Smooth muscle cell (in vitro differentiated cells): ENCODE measurements at regions not wholly inside any gene's neighbourhood (a gene's known extent, or its start where the extent isn't known, plus 50 kb on each side); places are given as distances from the start of the nearest gene placed in this dataset.

ENCODE experiments used
- DNase-seq: peaks from one replicate; lab custom pipeline; 2025; ENCODE audit not compliant: unreplicated experiment; lab: John Stamatoyannopoulos, UW
- H2AFZ ChIP-seq: fragments of 200-600 bp; sonication (generic); 2 replicates; pipeline ENCODE4 v1.6.0; 2016; ENCODE audit warnings: antibody characterized with exemption, low read depth, mild to moderate bottlenecking
- H3F3A ChIP-seq: fragments of 200-600 bp; sonication (generic); 2 replicates; pipeline ENCODE4 v1.6.0; 2017; ENCODE audit warnings: antibody characterized with exemption, low read depth
- H3K27ac ChIP-seq: fragments of 200-600 bp; sonication (generic); 2 replicates; pipeline ENCODE4 v1.5.1; 2016; ENCODE audit warnings: low read depth, mild to moderate bottlenecking
- H3K27me3 ChIP-seq: fragments of 200-600 bp; sonication (generic); 2 replicates; pipeline ENCODE4 v1.6.1; 2016; ENCODE audit warnings: low read depth, mild to moderate bottlenecking
- H3K36me3 ChIP-seq: fragments of 200-600 bp; sonication (generic); 2 replicates; pipeline ENCODE4 v1.5.1; 2016; ENCODE audit warnings: low read depth
- H3K4me1 ChIP-seq: fragments of 200-600 bp; sonication (generic); 2 replicates; pipeline ENCODE4 v1.5.1; 2016; ENCODE audit warnings: low read depth
- H3K4me2 ChIP-seq: fragments of 200-600 bp; sonication (generic); 2 replicates; pipeline ENCODE4 v1.6.0; 2016; ENCODE audit warnings: mild to moderate bottlenecking
- H3K4me3 ChIP-seq: fragments of 200-600 bp; sonication (generic); 2 replicates; pipeline ENCODE4 v1.5.1; 2016; ENCODE audit warnings: mild to moderate bottlenecking
- H3K79me2 ChIP-seq: fragments of 200-600 bp; sonication (generic); 2 replicates; pipeline ENCODE4 v1.6.0; 2016; ENCODE audit warnings: low read depth, mild to moderate bottlenecking
- H3K9ac ChIP-seq: fragments of 200-600 bp; sonication (generic); 2 replicates; pipeline ENCODE4 v1.6.0; 2016; ENCODE audit warnings: low read depth
- H3K9me3 ChIP-seq: fragments of 200-600 bp; sonication (generic); replicated peaks from 2 replicates; pipeline ENCODE4 v1.5.1; 2016; ENCODE audit warnings: low read depth
- H4K20me1 ChIP-seq: fragments of 200-600 bp; sonication (generic); 2 replicates; pipeline ENCODE4 v1.6.0; 2016; ENCODE audit warnings: low read depth
- whole genome bisulfite sequencing: methylation state at CpG from one replicate; pipeline ENCODE4 v1.1.7; 2016; ENCODE audit warnings: low lambda C conversion rate; 5-methylcytosine and 5-hydroxymethylcytosine counted together
- TF ChIP-seq, protein P1 (sequence below): fragments of 200-600 bp; sonication (generic); IDR thresholded peaks from 2 replicates; pipeline ENCODE4 v1.5.1; 2017; ENCODE audit warnings: borderline replicate concordance, mild to moderate bottlenecking, antibody characterized with exemption; ENCODE audit not compliant: insufficient read depth, poor library complexity, severe bottlenecking

DNA sequence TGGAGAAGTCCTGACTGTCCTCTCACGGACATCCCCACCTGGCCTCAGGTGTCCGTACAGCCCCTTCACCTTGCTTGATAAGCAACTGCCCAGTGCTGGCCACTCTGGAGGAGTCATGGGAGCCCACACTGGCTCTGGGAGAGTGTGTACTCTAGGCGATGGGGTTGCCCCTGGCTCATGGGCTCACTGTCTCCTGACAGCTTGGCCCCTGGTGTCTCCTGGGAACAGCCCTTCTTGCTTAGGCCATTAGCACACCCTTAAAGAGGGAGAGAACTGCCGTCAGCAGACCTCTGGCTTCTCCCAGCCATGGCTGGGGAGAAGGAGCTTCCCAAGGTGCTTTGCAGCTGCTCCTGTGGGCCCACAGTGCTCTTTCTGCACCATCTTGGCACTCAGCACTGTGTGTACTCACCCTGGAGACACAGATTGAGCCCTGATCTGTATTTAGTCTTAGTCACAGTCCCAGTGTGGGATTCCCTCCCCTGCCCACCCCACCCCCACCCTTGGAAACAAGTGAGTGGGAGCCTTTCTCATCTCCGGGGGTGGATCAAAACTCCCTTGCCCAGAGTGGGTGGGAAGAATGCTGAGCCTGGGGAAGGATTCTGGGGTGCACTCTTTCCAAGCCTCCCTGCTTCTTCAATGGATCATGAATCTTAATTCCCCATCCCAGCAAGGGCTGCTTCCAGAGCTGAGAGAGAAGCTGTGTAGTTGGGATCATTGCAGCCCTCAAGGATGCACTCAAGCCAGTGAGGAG lies 83.5 kb upstream of the ADPGK start:
- 82% methylated on average over 5 of the region's 5 CpGs for WGBS
- no peak overlapping the region for H3K27ac ChIP-seq
- peaks cover 12% of the 10 kb centered on the region for H3K27me3 ChIP-seq

GRCh38 chr15:72866182-72866581 lies 82.6 kb upstream of the ADPGK start:
- Histone ChIP-seq H4K20me1 (no peaks in the 10 kb centered on the region), H2AFZ (no peak overlapping the region), H3K9me3 (no peaks in the 10 kb centered on the region), H3K36me3 (no peaks in the 10 kb centered on the region), H3K79me2 (no peaks in the 10 kb centered on the region), H3K4me2 (no peak overlapping the region), H3K27ac (no peak overlapping the region), H3K4me3 (no peak overlapping the region), H3K27me3 (peaks cover 5% of the 10 kb centered on the region), H3K4me1 (no peaks in the 10 kb centered on the region), H3K9ac (no peak overlapping the region), H3F3A (no peaks in the 10 kb centered on the region)
- TF ChIP-seq, protein P1, sequence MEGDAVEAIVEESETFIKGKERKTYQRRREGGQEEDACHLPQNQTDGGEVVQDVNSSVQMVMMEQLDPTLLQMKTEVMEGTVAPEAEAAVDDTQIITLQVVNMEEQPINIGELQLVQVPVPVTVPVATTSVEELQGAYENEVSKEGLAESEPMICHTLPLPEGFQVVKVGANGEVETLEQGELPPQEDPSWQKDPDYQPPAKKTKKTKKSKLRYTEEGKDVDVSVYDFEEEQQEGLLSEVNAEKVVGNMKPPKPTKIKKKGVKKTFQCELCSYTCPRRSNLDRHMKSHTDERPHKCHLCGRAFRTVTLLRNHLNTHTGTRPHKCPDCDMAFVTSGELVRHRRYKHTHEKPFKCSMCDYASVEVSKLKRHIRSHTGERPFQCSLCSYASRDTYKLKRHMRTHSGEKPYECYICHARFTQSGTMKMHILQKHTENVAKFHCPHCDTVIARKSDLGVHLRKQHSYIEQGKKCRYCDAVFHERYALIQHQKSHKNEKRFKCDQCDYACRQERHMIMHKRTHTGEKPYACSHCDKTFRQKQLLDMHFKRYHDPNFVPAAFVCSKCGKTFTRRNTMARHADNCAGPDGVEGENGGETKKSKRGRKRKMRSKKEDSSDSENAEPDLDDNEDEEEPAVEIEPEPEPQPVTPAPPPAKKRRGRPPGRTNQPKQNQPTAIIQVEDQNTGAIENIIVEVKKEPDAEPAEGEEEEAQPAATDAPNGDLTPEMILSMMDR, result no peak
- no peak for DNase-seq

More for the DNA sequence above, 83.5 kb upstream of the ADPGK start:
- no peaks in the 10 kb centered on the region for H3K9me3 ChIP-seq
- no peaks in the 10 kb centered on the region for H3F3A ChIP-seq
- H3K79me2 ChIP-seq, result no peaks in the 10 kb centered on the region
- no peak for DNase-seq
- TF ChIP-seq, protein P1, result no peak
- no peaks in the 10 kb centered on the region for H3K4me1 ChIP-seq
- H3K9ac ChIP-seq, result no peak overlapping the region
- H3K4me3 ChIP-seq, result no peak overlapping the region
- no peaks in the 10 kb centered on the region for H3K36me3 ChIP-seq
- H3K4me2 ChIP-seq, result no peak overlapping the region
- H4K20me1 ChIP-seq, result no peaks in the 10 kb centered on the region
- H2AFZ ChIP-seq, result no peak overlapping the region

GRCh38 chr15:72865486-72865885 lies 81.9 kb upstream of the ADPGK start:
- no peaks in the 10 kb centered on the region for H3K4me1 ChIP-seq

More at GRCh38 chr15:72865486-72865885, 81.9 kb upstream of the ADPGK start:
- Histone ChIP-seq H3K79me2 (no peaks in the 10 kb centered on the region), H4K20me1 (no peaks in the 10 kb centered on the region), H2AFZ (no peak overlapping the region), H3F3A (no peaks in the 10 kb centered on the region), H3K9ac (no peak overlapping the region), H3K36me3 (no peaks in the 10 kb centered on the region), H3K27me3 (peaks cover 5% of the 10 kb centered on the region), H3K4me2 (no peak overlapping the region), H3K9me3 (no peaks in the 10 kb centered on the region), H3K4me3 (no peak overlapping the region), H3K27ac (no peak overlapping the region)
- TF ChIP-seq, protein P1, result no peak
- 88% methylated on average over 5 of the region's 5 CpGs for WGBS
- no peak for DNase-seq
